ENCODE measurements at regions not wholly inside any gene's neighbourhood (a gene's known extent, or its start where the extent isn't known, plus 50 kb on each side); places are given as distances from the start of the nearest gene placed in this dataset.
"Not testable (repeated sequence)": the region's sequence is repeated elsewhere in the genome, so short reads cannot be mapped to it uniquely, and the experiment has no call there.

DNA sequence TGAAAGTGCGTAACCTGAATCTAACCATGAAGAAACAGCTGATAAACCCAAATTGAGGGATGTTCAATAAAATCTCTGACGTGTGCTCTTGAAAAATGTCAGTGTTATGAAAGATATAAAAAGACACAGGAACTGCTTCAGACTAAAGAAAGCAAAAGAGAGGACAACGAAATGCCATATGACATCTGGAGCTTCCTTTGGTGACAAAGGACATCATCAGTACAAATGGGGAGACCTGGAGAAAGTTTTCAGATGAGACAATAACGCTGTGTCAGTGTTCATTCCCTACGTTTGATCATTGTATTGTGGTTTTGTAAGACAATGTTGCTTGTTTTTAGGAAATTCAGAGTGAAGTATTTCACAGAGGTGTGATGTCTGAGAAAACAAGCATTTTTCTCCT lies 125.9 kb upstream of the MAP1LC3B2 start:
- no peak for DNase-seq

DNA sequence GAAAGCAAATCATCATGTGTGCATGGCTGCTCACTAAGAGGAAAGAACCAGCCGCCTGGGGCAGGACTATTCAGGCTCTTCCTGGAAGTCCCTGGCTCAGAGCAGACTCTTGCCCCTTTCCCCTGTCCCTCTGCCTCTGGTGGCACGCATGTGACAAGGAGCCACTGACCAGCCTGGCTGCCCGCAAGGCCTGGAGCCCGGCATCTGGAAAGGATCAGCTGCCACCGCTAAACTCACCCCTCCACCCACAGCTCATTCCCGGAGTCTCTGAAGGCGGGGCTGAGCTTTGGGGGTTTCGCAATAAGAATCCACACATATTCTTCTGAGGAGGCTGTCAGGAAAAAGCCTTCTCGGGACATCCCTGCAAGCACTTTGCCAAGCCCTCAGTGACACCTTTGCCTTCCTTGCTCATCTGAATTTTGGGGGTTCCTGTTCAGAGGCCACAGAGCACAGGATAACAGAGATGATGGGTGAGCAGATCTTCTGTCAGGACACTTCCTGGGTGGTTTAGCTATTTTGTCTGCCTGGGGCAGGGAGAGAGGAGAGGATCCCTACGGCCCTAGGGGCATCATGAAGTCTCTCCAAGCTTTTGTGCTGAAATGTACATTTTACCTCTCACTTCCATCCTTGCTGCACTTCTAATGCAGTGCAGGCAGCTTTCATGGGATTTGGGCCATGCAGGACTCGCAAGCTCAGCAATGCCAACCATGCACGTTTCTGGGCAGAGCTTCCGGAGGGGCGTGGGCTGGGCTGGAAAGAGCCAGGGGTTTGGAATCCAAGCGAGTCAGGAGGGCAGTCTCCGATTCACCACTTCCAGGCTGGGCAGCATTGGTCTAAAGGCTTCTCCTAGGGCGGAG lies 124.8 kb upstream of the MAP1LC3B2 start:
- peak; percentile 45 for DNase-seq

DNA sequence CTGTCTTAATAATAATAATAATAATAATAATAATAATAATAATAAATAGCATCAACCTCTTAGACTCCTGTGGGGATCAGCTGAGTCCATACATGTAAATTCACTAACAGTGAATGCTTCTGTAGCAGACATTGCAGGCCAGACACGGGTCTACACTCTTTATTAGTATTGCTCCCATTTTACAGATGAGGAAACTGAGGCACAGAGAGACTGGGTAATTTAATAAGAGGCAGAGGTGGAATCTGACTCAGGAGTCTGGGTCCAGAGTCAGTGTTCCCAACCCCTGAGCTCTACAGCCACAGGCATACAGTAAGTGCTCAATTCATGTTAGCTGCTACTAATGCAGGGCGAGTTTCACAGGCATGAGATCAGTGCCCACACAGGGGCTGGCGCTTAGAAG lies 123.2 kb upstream of the MAP1LC3B2 start:
- DNase-seq, result no peak

DNA sequence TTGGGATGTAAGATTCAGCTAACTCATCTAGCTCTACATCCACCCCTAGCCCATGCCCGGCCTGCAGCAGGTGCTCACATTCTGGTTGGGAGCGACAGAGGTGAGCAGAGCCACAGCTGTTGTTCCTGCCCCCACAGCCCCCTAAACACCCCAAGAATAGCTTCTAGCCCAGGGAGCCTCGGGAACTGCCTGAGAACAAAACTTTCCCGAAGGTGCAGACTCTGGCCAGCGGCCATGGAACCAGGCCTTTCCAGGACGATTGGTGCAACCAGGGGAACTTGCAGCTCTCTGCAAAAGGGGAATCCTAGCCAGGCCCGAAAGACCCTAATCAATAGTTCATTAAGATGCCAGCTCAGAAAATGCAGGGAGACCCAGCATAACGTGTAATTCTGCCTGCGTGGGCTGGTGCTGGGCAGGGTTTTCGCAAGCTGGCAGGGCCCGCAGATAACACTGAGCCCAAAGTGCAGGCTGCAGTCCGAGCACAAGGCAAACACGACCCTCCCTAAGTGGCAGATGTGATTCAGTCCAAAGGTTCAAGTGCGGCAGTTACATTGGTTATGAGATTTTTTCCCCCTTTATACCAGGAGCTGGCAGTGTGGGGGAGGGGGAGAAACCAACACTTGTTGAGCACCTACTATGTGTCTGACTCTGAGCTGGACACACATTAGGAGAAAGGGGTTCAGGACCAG lies 122.5 kb upstream of the MAP1LC3B2 start:
- no peak for DNase-seq

DNA sequence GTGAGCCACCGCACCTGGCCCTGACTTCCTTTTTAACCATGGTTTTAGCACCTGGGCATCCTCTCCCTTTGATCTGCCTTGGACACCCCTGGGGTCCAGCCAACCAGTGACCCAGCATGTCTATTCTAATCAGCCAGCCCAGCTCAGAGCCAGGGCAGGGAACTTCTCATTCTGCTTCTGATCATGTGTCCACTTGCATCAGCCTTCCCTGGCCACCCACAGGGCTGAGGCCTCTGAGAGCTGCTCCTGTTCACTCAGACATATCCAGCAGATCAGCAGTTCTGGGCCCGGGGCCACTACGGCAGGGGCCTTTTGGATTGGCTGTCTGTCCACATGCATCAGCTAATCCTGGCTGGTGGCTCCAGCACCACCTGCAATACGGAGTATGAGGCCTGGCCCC lies 117.9 kb upstream of the MAP1LC3B2 start:
- DNase-seq, result no peak

DNA sequence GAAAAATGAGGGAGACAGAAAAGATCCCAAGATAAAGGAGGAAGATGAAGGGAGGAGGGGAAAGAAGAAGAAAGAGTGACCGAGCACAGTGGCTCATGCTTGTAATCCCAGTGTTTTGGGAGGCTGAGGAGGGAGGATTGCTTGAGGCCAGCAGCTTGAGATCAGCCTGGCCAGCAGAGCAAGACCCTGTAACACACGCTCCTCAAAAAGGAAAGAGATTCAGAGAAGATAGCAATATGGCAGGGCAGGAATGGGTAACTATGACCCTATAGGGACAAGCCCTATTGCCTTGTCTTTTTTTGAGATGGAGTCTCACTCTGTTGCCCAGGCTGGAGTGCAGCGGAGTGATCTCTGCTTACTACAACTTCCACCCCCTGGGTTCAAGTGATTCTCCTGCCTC lies 116.9 kb upstream of the MAP1LC3B2 start:
- no peak for DNase-seq

DNA sequence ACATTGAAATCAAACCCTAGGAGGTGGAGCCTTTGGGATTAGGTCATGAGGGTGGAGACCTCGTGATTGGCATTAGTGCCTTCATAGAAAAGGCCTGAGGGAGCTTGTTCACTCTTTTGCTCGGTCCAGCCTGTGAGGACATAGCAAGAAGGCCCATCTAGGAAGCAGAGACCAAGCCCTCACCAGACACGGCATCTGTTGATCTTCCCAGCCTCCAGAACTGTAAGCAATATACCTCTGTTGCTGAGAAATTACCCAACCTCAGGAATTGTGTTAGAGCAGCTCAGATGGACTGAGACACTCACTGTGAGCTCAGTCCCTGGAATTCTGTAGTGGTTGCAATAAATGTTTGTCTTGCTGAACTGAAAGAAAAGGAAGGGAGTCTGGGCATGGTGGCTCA lies 116.2 kb upstream of the MAP1LC3B2 start:
- no peak for DNase-seq

DNA sequence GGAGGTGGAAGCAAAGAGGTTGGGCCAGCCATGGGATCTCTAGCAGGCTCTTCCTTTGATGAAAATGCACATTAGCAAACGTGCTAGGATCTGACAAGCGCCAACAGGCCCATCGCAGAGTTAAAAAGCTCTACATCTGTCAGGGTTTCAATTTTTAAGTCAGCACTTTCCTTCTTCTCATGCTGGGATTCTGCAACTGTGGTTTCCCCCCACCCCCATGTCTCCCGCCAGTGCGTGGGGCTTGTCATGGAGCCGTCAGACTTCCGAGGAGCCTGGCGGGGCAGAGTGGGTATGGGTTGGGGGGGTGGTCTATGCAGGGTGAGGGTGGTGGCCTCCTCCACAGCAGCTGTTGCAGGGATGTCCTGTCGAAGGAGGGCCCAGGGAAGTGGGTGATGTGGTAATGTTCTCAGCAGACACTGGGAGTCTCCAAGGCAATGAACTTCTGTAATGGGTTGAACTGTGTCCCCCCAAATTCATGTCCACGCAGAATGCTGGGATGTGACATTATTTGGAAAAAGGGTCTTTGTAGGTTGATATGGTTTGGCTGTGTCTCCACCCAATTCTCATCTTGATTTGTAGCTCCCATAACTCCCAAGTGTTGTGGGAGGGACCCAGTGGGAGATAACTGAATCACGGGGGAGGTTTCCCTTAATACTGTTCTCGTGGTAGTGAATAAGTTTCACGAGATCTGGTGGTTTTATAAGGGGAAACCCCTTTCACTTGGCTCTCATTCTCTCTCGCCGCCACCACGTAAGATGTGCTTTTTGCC lies 115.2 kb upstream of the MAP1LC3B2 start:
- no peak for DNase-seq

DNA sequence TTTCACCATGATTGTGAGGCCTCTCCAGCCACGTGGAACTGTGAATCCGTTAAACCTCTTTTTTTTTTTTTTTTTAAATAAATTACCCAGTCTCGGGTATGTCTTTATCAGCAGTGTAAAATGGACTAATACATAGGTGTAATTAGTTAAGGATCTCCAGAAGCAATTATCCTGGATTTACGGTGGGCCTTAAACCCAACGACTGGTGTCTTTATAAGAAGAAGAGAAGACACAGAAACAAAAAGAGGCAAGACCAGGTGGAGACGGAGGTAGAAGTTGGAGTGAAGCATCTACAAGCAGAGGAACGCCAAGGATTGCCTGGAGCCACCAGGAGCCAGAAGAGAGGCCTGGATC lies 114.6 kb upstream of the MAP1LC3B2 start:
- DNase-seq, result no peak

DNA sequence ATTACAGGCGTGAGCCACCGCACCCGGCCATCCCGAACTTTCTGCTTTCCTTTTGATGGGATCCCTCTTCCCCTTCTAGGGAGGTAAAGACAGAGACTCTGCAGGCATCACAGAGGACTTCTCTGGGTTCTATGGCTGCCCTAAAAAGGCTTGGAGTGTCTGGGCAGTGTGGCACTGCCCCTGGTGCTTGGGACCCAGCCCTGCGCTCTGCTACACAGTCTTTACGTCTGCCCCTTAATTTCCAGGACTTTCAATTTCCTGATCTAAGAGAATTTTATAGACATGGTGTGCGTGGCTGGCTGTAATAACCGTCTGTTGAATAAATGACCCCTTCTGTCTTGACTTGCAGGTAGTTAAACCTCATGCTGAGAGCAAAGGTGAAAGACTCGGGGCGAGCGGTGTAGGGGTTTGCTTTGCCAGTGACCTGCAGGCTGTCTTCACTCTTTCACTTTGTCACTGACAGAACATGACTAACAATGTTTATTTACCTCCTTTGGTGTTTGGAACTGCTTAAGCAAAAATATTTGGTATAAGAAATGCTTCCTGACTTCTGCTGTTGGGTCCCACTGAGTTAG lies 110.9 kb upstream of the MAP1LC3B2 start:
- no peak for DNase-seq

DNA sequence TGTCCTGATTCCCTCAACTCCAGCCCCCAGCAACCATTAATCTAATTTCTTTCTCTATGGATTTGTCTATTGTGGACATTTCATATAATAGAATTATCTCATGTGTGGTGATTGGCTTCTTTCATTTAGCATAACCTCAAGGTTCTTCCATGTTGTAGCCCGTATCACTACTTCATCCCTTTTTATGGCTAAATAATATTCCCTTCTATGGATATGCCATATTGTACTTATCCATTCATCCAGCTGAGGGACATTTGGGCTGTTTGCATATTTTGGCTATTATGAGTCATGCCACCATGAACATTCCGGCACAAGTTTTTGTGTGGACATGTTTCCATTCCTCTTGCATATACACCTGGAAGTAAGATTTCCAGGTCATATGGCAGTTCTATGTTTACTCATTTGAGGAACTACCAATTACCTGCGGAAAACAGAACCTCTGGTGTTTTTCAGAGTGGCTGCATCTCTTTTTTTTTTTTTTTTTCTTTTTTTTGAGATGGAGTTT lies 108.7 kb upstream of the MAP1LC3B2 start:
- DNase-seq, result no peak

DNA sequence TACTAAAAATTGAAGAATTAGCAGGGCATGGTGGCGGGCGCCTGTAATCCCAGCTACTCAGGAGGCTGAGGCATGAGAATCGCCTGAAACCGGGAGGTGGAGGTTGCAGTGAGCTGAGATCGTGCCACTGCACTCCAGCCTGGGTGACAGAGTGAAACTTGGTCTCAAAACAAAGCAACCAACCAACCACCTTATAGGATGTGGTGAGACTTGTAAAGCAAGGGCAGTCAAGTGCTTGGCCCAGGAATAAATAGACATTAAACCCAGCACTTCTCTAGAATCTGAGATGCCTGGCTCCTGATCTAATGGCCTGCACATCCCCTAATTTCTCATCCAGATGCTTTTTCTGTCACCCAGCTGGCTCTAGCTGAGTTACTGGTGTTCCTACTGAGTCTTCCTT lies 106.2 kb upstream of the MAP1LC3B2 start:
- DNase-seq, result not testable (repeated sequence)

DNA sequence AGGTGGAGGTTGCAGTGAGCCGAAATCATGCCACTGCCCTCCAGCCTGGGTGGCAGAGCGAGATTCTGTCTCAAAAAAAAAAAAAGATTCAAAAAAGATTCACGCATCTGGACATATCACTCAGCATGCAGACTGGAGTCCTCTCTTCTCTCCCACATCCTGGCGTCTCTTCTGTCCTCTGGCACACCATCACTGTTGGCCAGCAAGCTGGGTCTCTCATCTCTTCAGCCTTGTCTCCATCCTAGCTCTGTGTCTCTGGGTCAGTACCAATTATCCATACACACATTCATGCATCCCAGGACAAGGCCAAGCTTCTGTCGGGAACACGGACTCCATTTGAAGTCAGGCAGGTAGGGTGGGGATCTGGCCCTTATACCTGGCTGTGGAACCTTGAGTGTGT lies 105.5 kb upstream of the MAP1LC3B2 start:
- no peak for DNase-seq

DNA sequence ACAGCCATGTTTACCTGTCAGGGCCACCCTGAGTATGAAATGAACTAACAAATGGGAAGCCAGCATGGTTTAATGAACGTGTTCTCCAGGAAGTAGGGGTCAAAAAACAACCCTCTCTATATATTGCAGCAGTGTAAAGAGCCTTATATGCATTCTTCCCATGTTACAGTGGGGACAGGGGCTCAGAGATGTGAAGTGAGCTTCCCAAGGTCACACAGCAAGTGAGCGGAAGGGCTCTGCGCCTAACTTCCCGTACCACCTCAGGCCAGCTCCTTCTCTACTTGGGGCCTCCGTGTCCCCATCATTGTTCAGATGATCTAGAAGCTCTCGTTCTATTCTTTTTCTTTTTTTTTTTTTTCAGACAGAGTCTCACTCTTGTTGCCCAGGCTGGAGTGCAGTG lies 105.1 kb upstream of the MAP1LC3B2 start:
- no peak for DNase-seq

DNA sequence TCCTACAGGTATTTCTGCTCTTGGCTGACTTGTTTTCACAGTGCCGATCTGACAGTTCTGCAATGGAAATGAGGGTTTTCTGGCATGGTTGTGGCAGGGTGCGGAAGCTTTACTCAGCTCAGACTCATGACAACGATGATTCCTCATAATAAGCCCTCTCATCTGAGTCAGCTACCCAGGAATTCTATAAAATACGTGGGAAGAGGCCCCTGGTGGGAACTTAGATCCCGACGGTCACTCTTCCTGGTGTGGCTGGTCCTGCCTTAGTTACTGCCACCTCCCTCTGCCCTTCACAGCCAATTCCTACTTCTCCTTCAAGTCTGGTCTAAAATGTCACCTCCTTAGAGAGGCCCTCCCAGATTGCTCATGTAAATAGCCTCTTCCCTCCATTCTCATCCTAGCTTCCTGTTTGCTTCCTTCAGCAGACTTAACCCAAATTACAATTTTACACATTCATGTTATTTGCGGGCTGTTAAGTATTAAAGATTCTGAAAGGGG lies 104.2 kb upstream of the MAP1LC3B2 start:
- DNase-seq, result no peak

DNA sequence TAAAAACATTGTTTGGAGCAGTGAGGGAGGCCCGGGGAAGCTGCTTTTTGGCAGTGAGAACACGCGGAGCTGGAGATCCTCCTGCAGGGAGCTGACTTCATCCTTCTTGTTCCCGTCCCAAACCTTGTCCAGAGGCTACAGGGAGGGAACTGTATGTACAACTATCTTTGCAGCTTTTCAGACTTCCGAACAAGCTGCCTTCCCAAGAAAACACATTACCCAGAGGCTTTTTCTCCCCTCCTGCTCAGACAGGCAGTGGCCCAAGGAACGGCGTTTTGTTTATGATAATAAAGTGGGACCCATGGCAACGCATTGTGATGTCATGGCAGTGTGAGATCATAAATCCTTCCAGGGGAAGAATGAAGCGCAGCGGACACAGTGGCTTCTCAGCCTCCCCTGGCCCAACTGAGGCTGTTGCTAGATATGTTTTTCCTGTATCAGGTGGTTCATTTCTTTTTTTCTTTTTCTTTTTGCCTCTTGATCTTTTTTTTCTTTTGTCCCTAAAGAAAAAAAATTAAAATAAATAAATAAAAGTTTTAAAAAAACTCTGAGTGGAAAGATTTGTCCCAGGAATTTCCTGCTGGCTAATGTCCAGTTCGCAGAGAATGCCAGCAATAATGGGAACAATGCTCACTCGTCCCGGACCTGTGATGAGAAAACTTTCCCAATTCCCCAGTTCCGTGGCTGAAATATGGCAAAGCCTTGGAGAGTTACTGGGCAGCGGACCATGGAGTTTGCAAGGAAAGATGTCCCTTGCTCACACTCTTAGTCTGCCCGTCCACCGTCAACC lies 103.4 kb upstream of the MAP1LC3B2 start:
- DNase-seq, result peak; percentile 47

DNA sequence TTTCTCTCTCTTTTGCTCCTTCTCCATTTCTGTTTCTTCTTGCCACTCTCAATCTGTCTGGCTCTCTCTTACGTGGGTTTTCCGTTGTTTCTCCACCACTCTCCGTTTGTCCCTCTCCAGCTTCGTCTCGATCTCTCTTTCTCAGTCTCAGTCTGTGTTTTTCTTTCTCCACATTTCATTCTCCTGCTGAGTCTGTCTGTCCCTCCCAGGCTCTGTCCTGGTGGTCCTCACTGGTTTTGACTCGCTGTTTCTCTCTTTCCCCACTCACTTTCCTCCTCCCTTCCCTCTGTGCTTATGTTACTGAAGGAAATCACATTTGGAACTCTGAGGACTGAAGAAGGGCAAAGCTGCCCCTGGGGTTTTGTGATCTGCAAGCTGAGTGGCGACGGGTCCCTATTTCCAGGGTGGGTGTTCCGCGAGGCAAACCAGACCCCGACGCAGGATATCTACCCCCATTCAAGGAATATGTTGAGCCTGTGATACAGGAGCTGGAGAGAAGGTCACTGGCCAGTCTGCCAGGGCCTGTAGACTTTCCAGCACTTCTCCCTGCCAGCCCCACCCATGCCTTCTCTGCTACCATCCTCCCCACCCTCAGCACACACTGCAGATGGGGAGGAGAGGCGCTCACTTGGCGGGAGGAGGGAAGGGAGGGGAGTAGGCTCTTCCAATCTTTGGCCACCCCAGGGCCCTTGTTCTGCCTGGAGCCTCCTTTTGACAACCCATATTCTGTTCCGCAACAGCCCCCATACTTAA lies 102.7 kb upstream of the MAP1LC3B2 start:
- DNase-seq, result no peak

DNA sequence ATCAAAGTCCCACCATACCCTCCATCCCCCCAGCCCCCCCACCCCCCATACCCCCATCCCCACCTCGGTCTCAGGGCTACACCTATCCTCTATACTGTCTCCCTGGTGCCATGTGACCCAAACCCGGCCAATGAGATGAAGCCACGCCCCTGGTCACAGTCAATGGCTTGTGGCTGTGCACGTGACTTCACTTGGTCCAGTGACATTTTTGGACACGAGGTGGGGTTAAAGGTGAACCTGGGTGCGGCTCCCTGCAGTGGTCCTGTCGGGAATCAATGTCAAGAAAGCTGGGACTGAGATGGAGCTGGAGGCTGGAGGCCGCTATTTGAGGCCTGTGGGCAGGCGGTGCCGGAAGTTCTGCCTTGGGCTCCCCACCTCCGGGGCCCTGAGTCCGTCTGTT lies 100.7 kb upstream of the MAP1LC3B2 start:
- no peak for DNase-seq

DNA sequence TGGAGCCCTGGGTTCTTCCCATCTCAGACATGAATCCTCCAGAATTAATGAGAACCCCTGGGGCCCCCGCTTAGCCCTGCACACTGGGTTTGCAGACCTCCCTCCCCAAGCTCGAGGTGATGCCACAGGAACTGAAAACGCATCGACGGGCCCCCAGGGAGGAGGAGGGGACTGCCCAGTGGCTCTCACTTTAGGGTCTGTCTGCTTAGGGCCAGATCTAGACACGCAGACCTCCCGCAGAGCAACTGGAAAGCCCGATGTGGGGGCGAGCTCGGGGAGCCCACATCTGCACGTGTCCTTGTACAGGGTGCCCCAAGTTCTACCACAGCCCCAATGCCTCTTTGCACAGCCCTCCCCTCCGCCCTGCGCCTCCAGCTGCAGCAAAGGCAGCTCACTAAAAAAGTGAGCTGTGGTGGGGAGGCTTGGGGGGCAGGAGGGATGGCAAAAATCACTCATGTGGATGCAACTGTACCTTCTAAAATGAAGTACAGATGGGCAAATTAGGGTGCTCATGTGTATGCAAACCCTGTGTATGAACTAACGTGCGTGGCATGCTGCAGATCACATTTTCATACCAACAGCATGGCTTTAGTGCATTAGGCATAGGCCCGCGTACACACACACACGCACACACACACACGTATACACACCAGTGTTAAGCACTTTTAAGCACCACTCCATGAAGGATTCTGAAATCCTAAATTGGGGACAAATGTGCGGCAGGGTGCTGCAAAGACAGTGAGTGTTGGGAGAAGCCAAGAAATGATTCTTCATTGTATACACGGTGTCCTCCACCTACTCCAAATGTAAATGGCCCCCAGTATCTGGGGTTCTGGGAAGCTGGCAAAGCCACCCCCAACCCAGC lies 99.9 kb upstream of the MAP1LC3B2 start:
- DNase-seq, result no peak

DNA sequence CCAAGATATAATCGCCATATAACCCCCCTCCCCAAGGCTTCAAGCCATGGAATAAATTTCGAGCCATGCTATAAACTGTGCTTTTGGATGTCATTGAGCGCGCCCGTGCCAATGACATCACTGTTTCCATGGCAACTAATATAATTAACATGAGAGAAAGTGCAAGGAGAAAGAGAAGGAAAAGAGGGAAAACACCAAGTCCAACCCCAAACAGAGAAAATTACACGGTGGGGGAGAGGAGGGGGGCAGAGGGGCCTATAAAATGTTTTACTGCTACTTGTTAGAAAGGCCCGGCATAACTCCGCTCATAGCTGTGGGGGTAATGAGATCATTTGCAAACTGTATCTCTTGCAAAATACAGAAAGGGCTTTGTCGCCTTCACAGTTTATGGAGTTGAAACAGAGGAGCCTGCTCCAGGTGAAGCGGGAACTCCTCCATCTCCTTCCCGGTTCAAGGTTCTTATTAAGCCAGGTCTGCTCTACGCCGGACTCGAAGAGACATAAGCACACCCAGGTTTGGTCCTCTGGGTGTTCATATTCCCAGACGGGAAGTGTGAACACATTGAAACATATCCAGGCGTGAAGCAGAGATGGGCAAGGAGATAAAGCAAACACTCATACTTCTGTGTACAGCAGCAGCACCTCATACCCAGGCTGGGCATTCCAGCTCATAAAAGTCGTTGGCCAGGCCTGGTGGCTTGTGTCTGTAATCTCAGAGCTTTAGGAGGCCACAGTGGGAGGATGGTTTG lies 99.1 kb upstream of the MAP1LC3B2 start:
- peak; percentile 34 for DNase-seq

All from NCI-H2227 treated with DMSO at 0.1 percent for 48 hours (cell line).